Astrocyte (in vitro differentiated cells and primary cell): ENCODE measurements at regions not wholly inside any gene's neighbourhood (a gene's known extent, or its start where the extent isn't known, plus 50 kb on each side); places are given as distances from the start of the nearest gene placed in this dataset.

Experiments used
- DNase-seq: peaks from one replicate; pipeline ENCODE4 v3.0.0-alpha.2; 2010; ENCODE audit warnings: low read depth
- FAIRE-seq: peaks from 2 replicates; lab custom pipeline; 2011; peaks lifted over from hg19 to GRCh38; lab: Jason Lieb, UNC
- H2AFZ ChIP-seq: 2 replicates; pipeline ENCODE4 v1.6.0; 2012; ENCODE audit warnings: low read depth, low read length, inconsistent platforms
- H3K27ac ChIP-seq: 2 replicates; pipeline ENCODE4 v1.5.1; 2011; ENCODE audit warnings: low read depth, low read length, inconsistent platforms
- H3K27me3 ChIP-seq: 2 replicates; pipeline ENCODE4 v1.6.0; 2011; ENCODE audit warnings: low read length, inconsistent platforms; ENCODE audit not compliant: insufficient read depth
- H3K36me3 ChIP-seq: 2 replicates; pipeline ENCODE4 v1.5.1; 2011; ENCODE audit warnings: low read length, inconsistent platforms; ENCODE audit not compliant: insufficient read depth
- H3K4me1 ChIP-seq: 2 replicates; pipeline ENCODE4 v1.5.1; 2011; ENCODE audit warnings: low read length, inconsistent platforms; ENCODE audit not compliant: insufficient read depth
- H3K4me2 ChIP-seq: 2 replicates; pipeline ENCODE4 v1.6.0; 2012; ENCODE audit warnings: low read length, inconsistent platforms
- H3K4me3 ChIP-seq: 2 replicates; pipeline ENCODE4 v1.5.1; 2011; ENCODE audit warnings: low read depth, mild to moderate bottlenecking, low read length, inconsistent platforms; ENCODE audit not compliant: insufficient read depth
- H3K79me2 ChIP-seq: 2 replicates; pipeline ENCODE4 v1.6.0; 2012; ENCODE audit warnings: mild to moderate bottlenecking, low read length, inconsistent platforms; ENCODE audit not compliant: insufficient read depth
- H3K9ac ChIP-seq: 2 replicates; pipeline ENCODE4 v1.6.0; 2012; ENCODE audit warnings: mild to moderate bottlenecking, low read length, inconsistent platforms
- H3K9me3 ChIP-seq: 2 replicates; pipeline ENCODE4 v1.5.1; 2012; ENCODE audit warnings: low read depth, mild to moderate bottlenecking, low read length, inconsistent platforms; ENCODE audit not compliant: insufficient read depth
- H4K20me1 ChIP-seq: 2 replicates; pipeline ENCODE4 v1.6.0; 2012; ENCODE audit warnings: low read length, inconsistent platforms; ENCODE audit not compliant: insufficient read depth
- H3K27ac Mint-ChIP-seq: one replicate; pipeline ENCODE4 v1.8.0; 2021; ENCODE audit warnings: mild to moderate bottlenecking, mixed read lengths; ENCODE audit not compliant: unreplicated experiment
- H3K27me3 Mint-ChIP-seq: one replicate; pipeline ENCODE4 v1.8.0; 2021; ENCODE audit warnings: low read depth, mixed read lengths; ENCODE audit not compliant: unreplicated experiment
- H3K36me3 Mint-ChIP-seq: one replicate; pipeline ENCODE4 v1.8.0; 2021; ENCODE audit warnings: low read depth, mixed read lengths; ENCODE audit not compliant: unreplicated experiment
- H3K4me1 Mint-ChIP-seq: one replicate; pipeline ENCODE4 v1.8.0; 2021; ENCODE audit warnings: low read depth, mixed read lengths; ENCODE audit not compliant: unreplicated experiment
- H3K4me3 Mint-ChIP-seq: one replicate; pipeline ENCODE4 v1.8.0; 2021; ENCODE audit warnings: mild to moderate bottlenecking, moderate library complexity, mixed read lengths; ENCODE audit not compliant: unreplicated experiment
- H3K9me3 Mint-ChIP-seq: one replicate; pipeline ENCODE4 v1.8.0; 2021; ENCODE audit warnings: mild to moderate bottlenecking, mixed read lengths; ENCODE audit not compliant: unreplicated experiment
- EZH2 ChIP-seq: IDR thresholded peaks from 2 replicates; pipeline ENCODE4 v1.6.1; 2012; ENCODE audit warnings: mild to moderate bottlenecking, low read length, inconsistent platforms; ENCODE audit not compliant: insufficient read depth
- TF ChIP-seq, protein P1 (sequence below): IDR thresholded peaks from 2 replicates; pipeline ENCODE4 v1.5.1; 2011; ENCODE audit warnings: low read depth, mild to moderate bottlenecking, inconsistent platforms, low read length, moderate library complexity; ENCODE audit not compliant: insufficient read depth

- Histone ChIP-seq H3K36me3 (no peaks in the 10 kb centered on the region), H3K4me3 (no peak overlapping the region), H4K20me1 (no peaks in the 10 kb centered on the region), H3K27me3 (peaks cover 16% of the 10 kb centered on the region), H3K9me3 (no peaks in the 10 kb centered on the region), H3K79me2 (no peaks in the 10 kb centered on the region), H3K9ac (no peak overlapping the region), H2AFZ (no peak overlapping the region), H3K4me2 (no peak overlapping the region), H3K4me1 (no peaks in the 10 kb centered on the region), H3K27ac (no peak overlapping the region)
- peaks cover 17% of the 10 kb centered on the region for H3K27me3 Mint-ChIP-seq
- H3K4me3 Mint-ChIP-seq: no peak overlapping the region
- TF ChIP-seq EZH2: no peak
- TF ChIP-seq, protein P1, sequence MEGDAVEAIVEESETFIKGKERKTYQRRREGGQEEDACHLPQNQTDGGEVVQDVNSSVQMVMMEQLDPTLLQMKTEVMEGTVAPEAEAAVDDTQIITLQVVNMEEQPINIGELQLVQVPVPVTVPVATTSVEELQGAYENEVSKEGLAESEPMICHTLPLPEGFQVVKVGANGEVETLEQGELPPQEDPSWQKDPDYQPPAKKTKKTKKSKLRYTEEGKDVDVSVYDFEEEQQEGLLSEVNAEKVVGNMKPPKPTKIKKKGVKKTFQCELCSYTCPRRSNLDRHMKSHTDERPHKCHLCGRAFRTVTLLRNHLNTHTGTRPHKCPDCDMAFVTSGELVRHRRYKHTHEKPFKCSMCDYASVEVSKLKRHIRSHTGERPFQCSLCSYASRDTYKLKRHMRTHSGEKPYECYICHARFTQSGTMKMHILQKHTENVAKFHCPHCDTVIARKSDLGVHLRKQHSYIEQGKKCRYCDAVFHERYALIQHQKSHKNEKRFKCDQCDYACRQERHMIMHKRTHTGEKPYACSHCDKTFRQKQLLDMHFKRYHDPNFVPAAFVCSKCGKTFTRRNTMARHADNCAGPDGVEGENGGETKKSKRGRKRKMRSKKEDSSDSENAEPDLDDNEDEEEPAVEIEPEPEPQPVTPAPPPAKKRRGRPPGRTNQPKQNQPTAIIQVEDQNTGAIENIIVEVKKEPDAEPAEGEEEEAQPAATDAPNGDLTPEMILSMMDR: no peak
- no peak for FAIRE-seq
- H3K36me3 Mint-ChIP-seq: peaks cover 1% of the 10 kb centered on the region
- no peaks in the 10 kb centered on the region for H3K9me3 Mint-ChIP-seq
- DNase-seq: no peak
- no peak overlapping the region for H3K27ac Mint-ChIP-seq
- H3K4me1 Mint-ChIP-seq: peaks cover 4% of the 10 kb centered on the region
Observed at GRCh38 chr10:113356794-113357680, 195.8 kb upstream of the HABP2 start.

DNA sequence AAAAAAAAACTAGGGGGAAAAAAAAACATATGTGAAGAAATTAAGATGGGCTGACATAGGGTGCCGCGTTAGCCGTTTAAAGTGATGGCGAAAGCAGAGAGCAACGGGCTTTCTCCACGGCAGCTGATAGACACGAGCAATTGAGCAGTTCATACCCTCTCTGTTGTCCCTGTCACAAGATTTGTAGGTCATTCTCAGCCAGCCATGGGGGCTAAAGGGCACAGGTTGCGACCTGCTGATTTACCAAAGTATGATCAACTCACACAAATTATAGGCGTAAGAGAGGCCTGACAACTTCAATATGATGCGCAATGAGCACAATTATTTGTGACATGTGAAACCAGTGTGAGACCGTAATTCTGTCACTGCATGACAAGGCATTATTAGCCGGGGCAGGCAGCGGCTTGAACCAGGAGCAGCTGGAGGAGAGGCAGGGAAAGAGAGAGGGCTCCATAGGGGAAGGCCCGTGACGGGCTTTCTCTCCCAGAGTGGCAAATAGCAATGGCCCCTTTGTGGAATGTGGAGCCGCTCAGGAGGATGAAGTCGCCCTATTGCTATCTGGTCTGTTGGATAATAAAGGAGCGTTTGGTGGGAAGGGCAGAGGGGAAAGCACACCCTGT is 195.1 kb upstream of the HABP2 start:
- Mint-ChIP-seq H3K27ac (no peak overlapping the region), H3K4me1 (peaks cover 6% of the 10 kb centered on the region), H3K27me3 (peaks cover 17% of the 10 kb centered on the region), H3K4me3 (no peak overlapping the region), H3K9me3 (no peaks in the 10 kb centered on the region), H3K36me3 (no peaks in the 10 kb centered on the region)
- peaks cover 16% of the 10 kb centered on the region for H3K27me3 ChIP-seq
- H3K9ac ChIP-seq: no peak overlapping the region
- H2AFZ ChIP-seq: no peak overlapping the region
- H3K4me3 ChIP-seq: no peak overlapping the region
- DNase-seq: no peak
- no peak for TF ChIP-seq EZH2
- no peaks in the 10 kb centered on the region for H3K9me3 ChIP-seq
- H4K20me1 ChIP-seq: no peaks in the 10 kb centered on the region
- no peaks in the 10 kb centered on the region for H3K4me1 ChIP-seq
- H3K36me3 ChIP-seq: no peaks in the 10 kb centered on the region
- H3K27ac ChIP-seq: no peak overlapping the region
- no peaks in the 10 kb centered on the region for H3K79me2 ChIP-seq
- no peak for FAIRE-seq
- no peak overlapping the region for H3K4me2 ChIP-seq

GRCh38 chr10:113359655-113360054 is 193.2 kb upstream of the HABP2 start:
- H3K9me3 Mint-ChIP-seq: no peaks in the 10 kb centered on the region
- Histone ChIP-seq H3K9me3 (no peaks in the 10 kb centered on the region), H3K9ac (no peak overlapping the region), H3K4me2 (no peak overlapping the region), H3K27ac (no peak overlapping the region), H3K79me2 (no peaks in the 10 kb centered on the region), H3K36me3 (no peaks in the 10 kb centered on the region), H3K4me3 (no peak overlapping the region), H3K4me1 (no peaks in the 10 kb centered on the region), H4K20me1 (no peaks in the 10 kb centered on the region), H2AFZ (no peak overlapping the region), H3K27me3 (peaks cover 13% of the 10 kb centered on the region)
- H3K27ac Mint-ChIP-seq: no peak overlapping the region
- FAIRE-seq (no peak), DNase-seq (no peak)
- TF ChIP-seq, protein P1: no peak
- TF ChIP-seq EZH2: no peak
- H3K36me3 Mint-ChIP-seq: no peaks in the 10 kb centered on the region
- H3K27me3 Mint-ChIP-seq: peaks cover 11% of the 10 kb centered on the region
- H3K4me3 Mint-ChIP-seq: no peak overlapping the region
- H3K4me1 Mint-ChIP-seq: peaks cover 6% of the 10 kb centered on the region
